Mucosa of rectum (tissue), 2 donors: ENCODE measurements at regions not wholly inside any gene's neighbourhood (a gene's known extent, or its start where the extent isn't known, plus 50 kb on each side); places are given as distances from the start of the nearest gene placed in this dataset.

ENCODE experiments used
- H3K27ac ChIP-seq, 2 donors: one replicate each; pipeline ENCODE4 v1.7.0; 2013; ENCODE audit warnings: inconsistent platforms in 2 of 2, low read depth in 2 of 2, low read length in 2 of 2
- H3K27me3 ChIP-seq, 2 donors: one replicate each; pipeline ENCODE4 v1.7.0; 2013; ENCODE audit warnings: low read length in 2 of 2; ENCODE audit not compliant: control insufficient read depth in 2 of 2, insufficient read depth in 2 of 2
- H3K36me3 ChIP-seq, 2 donors: one replicate each; pipeline ENCODE4 v1.7.0; 2013; ENCODE audit warnings: low read length in 2 of 2; ENCODE audit not compliant: control insufficient read depth in 2 of 2, insufficient read depth in 2 of 2
- H3K4me1 ChIP-seq, 2 donors: one replicate each; pipeline ENCODE4 v1.7.0; 2013; ENCODE audit warnings: low read length in 2 of 2, mild to moderate bottlenecking in 1 of 2; ENCODE audit not compliant: control insufficient read depth in 2 of 2, insufficient read depth in 2 of 2
- H3K4me3 ChIP-seq, 2 donors: one replicate each; pipeline ENCODE4 v1.7.0; 2013; ENCODE audit warnings: low read length in 2 of 2
- H3K9ac ChIP-seq, 2 donors: one replicate each; pipeline ENCODE4 v1.7.0; 2013; ENCODE audit warnings: low read length in 2 of 2, low read depth in 1 of 2, mild to moderate bottlenecking in 1 of 2
- H3K9me3 ChIP-seq, 2 donors: one replicate each; pipeline ENCODE4 v1.7.0; 2013; ENCODE audit warnings: low read length in 2 of 2; ENCODE audit not compliant: control insufficient read depth in 2 of 2
- donor health status: healthy.
- donor health status: Normal muscosa, but diverticular disease.

DNA sequence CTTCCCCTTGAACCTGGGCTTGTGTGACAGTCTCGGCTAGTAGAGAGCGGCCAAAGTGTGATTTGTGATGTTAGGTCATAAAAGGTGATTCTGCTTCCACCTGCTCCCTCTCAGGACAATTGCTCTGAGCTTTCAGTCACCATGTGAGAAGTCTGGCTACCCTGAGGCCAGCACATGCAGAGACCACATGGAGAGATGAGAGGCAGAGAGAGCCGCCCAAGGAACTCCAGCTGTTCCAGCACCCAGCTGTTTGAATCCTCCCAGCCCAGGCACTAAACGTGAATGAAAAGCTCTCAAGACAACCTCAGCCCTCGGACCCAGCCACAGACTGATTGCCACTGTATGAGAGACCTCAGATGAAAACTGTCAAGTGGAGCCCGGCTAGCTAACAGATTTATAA, 143.4 kb upstream of the EEF1E1 start:
- Histone ChIP-seq H3K9ac (no peak overlapping the region), H3K36me3 (no peaks in the 10 kb centered on the region), H3K4me1 (no peaks in the 10 kb centered on the region), H3K27ac (no peak overlapping the region), H3K27me3 (no peaks in the 10 kb centered on the region), H3K4me3 (no peak overlapping the region), H3K9me3 (no peaks in the 10 kb centered on the region)

DNA sequence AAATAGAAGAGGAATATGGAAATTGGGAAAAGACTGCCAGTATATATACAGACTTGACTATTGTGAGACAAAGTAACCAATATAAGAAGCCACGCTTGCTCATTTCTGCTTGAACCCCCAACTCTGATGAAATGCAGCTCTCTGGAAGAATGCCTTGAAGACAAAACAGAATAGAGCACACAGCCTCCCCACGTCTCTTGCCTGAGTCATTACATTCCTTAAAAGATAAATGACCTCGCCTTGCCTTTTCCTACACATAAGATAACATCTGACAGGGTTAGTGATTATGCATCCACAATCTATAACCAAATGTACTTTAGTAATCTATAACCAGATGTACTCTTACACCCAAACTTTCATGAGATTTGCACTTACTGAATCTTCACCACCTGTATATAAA, 141.1 kb upstream of the EEF1E1 start:
- Histone ChIP-seq H3K4me1 (no peaks in the 10 kb centered on the region), H3K27me3 (no peaks in the 10 kb centered on the region), H3K9me3 (no peaks in the 10 kb centered on the region), H3K27ac (no peak overlapping the region), H3K36me3 (no peaks in the 10 kb centered on the region), H3K9ac (no peak overlapping the region), H3K4me3 (no peak overlapping the region)

GRCh38 chr6:8242885-8243284, 140.5 kb upstream of the EEF1E1 start:
- no peak overlapping the region for H3K27ac ChIP-seq
- H3K9me3 ChIP-seq, result no peaks in the 10 kb centered on the region
- no peak overlapping the region for H3K4me3 ChIP-seq
- no peaks in the 10 kb centered on the region for H3K36me3 ChIP-seq
- no peaks in the 10 kb centered on the region for H3K4me1 ChIP-seq
- no peak overlapping the region for H3K9ac ChIP-seq
- no peaks in the 10 kb centered on the region for H3K27me3 ChIP-seq

- H3K27me3 ChIP-seq, result no peaks in the 10 kb centered on the region
- H3K9ac ChIP-seq, result no peak overlapping the region
- no peaks in the 10 kb centered on the region for H3K36me3 ChIP-seq
- H3K4me3 ChIP-seq, result no peak overlapping the region
- no peaks in the 10 kb centered on the region for H3K4me1 ChIP-seq
- H3K9me3 ChIP-seq, result no peaks in the 10 kb centered on the region
- no peak overlapping the region for H3K27ac ChIP-seq
Observed at GRCh38 chr6:8240301-8240700, 138.0 kb upstream of the EEF1E1 start.

DNA sequence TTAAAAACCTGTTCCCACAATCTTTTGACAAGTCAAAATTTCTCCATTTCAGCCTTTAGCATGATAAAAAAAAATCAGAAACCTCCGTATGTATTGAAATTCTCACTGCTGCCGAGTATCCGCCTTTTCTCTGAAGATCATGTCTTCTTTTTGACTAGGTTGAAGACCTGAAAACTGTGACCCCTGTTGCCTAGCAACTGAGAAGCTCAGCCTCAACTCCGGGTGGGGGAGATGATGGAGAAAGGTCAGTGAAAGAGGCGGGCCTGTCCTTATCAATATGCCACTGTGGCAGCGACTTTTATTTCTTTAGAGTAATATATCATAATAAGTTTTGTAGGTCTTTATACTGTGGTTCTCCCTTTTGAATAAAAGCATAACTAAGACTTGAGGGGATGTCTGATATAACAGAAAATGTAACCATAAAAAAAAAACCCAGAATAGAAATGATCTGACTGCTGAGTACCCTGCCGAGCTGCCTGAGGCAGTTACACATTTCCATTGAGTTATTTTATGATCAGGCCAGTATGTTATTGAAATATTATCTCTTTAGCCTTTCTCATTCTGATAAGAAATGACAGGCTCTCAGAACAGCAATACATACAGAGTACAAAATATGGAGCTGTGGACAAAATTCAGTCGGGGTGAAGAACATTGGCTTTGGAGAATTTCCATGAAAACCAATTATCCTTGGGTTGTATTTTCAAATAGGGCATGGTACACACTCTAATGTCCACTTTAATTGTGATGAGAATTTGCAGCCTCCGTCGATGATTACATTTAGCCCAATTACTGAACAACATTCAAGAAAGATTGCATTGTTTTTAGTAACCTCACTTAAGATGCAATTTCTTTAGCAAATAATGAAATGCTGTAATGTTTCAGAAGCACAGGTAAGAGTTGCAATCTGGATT, 136.7 kb upstream of the EEF1E1 start:
- Histone ChIP-seq H3K9ac (no peak overlapping the region), H3K9me3 (no peaks in the 10 kb centered on the region)

DNA sequence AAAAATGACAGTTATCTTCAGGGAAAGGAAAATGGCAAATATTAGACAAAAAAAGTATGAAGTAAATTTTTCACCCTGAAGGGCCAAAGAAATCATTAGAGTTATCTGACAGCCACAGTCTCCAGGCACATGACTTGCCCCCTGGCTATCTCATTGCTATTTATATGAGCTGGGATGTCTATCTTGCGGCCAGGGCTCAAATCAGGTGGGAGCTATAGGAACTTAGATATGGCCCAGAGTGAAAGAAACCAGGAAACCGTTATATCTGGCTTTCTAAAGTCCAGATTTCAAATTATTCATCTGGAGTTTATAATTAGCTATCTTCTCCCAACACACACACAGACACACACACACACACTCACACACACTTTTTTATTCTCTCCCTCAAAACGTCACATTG, 135.3 kb upstream of the EEF1E1 start:
- no peak overlapping the region for H3K9ac ChIP-seq
- H3K4me3 ChIP-seq, result no peak overlapping the region
- no peak overlapping the region for H3K27ac ChIP-seq
- no peaks in the 10 kb centered on the region for H3K9me3 ChIP-seq
- no peaks in the 10 kb centered on the region for H3K27me3 ChIP-seq
- no peaks in the 10 kb centered on the region for H3K4me1 ChIP-seq
- no peaks in the 10 kb centered on the region for H3K36me3 ChIP-seq

More for the DNA sequence above, 136.7 kb upstream of the EEF1E1 start:
- Histone ChIP-seq H3K4me3 (no peak overlapping the region), H3K4me1 (no peaks in the 10 kb centered on the region), H3K36me3 (no peaks in the 10 kb centered on the region), H3K27ac (no peak overlapping the region), H3K27me3 (no peaks in the 10 kb centered on the region)

DNA sequence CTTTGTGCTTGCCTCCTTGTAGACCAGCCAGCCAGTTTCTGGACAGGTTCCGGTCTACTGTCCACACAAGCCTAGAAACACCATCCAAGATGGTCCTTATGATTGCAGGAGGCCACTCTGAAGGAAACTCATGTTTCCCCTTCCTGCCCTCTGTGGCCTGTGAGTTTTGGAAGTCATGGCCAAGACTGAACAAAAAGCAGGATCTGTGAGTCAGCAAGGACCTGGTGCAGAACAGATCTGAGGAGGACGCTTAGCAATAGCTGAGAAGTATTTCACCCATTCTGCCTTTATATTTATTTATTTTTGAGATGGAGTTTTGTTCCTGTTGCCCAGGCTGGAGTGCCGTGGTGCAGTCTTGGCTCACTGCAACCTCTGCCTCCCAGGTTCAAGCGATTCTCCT, 134.6 kb upstream of the EEF1E1 start:
- H3K4me3 ChIP-seq, result no peak overlapping the region
- no peaks in the 10 kb centered on the region for H3K27me3 ChIP-seq
- H3K36me3 ChIP-seq, result no peaks in the 10 kb centered on the region
- no peaks in the 10 kb centered on the region for H3K9me3 ChIP-seq
- no peak overlapping the region for H3K9ac ChIP-seq
- H3K27ac ChIP-seq, result no peak overlapping the region
- no peaks in the 10 kb centered on the region for H3K4me1 ChIP-seq

GRCh38 chr6:8234321-8234720, 132.0 kb upstream of the EEF1E1 start:
- H3K27ac ChIP-seq, result no peak overlapping the region
- no peaks in the 10 kb centered on the region for H3K27me3 ChIP-seq
- H3K9ac ChIP-seq, result no peak overlapping the region
- no peaks in the 10 kb centered on the region for H3K36me3 ChIP-seq
- H3K4me3 ChIP-seq, result no peak overlapping the region
- H3K4me1 ChIP-seq, result no peaks in the 10 kb centered on the region
- H3K9me3 ChIP-seq, result no peaks in the 10 kb centered on the region

GRCh38 chr6:8231956-8232355, 129.6 kb upstream of the EEF1E1 start:
- Histone ChIP-seq H3K9ac (no peak overlapping the region), H3K4me1 (no peaks in the 10 kb centered on the region), H3K27me3 (no peaks in the 10 kb centered on the region), H3K4me3 (no peak overlapping the region), H3K27ac (no peak overlapping the region), H3K9me3 (no peaks in the 10 kb centered on the region), H3K36me3 (no peaks in the 10 kb centered on the region)

DNA sequence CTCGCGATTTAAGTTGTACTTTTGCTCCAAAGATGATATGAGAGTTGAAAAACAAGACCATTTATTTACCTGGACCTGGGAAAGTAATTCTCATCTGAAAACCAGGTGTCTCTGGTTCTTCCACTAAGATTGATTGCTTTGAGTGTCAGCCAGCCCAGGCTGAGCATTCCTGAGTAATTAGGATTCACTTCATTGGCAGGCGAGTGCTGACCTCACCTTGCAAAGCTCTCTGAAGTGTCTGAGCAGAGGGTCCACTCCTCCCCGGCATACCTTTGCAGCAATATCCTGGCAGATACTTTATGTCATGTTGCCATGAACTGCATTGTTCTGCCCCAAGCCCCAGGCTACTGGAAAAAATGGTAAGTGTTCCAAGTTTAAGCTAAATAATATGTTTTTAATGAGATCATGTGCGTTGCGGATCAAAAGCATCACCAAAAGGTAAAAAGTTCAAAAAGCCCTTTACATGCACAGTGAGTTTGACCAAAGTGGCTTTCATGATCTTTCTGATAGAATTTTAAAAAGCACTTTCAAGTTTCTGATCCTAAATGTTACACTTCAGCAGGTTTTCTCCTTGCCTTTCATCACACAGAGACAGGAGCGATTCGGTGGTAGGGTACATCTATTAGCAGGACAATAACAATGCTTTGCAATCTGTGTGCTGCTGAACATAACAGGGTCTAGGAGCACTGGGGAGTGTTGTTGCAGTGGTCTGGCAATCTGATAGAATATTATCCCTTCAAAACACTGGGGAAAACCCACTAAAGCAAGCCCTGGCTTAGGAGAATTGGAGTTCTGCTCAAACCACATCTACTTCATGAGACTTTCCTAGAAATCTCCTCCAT, 127.8 kb upstream of the EEF1E1 start:
- Histone ChIP-seq H3K27me3 (no peaks in the 10 kb centered on the region), H3K36me3 (no peaks in the 10 kb centered on the region), H3K27ac (no peak overlapping the region), H3K9ac (no peak overlapping the region), H3K4me3 (no peak overlapping the region), H3K9me3 (no peaks in the 10 kb centered on the region), H3K4me1 (no peaks in the 10 kb centered on the region)
